ENCODE measurements at regions not wholly inside any gene's neighbourhood (a gene's known extent, or its start where the extent isn't known, plus 50 kb on each side); places are given as distances from the start of the nearest gene placed in this dataset.

DNA sequence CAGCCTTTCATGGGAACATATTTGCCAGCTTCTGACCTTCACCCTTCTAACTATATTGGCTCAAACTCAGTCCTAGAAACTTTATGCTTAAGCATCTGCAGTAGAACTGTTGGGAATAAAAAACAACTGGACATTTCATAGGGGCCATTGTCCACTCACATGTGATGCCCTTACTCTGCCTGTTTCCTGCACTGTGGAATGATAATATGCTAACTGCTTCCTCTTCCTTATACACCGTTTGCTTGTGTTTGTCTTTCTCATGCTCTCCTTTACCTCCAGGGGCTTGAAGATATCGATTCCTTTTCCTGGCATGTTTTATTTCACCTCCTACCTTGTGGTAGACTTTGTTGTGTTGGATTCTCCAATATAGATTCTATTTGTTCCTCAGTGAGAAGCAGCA is 333.0 kb upstream of the DDI1 start:
- TF ChIP-seq CTCF (IDR thresholded peaks at IDR 0.05): no peak
- Histone ChIP-seq H3K9me3 (no peaks in the 10 kb centered on the region), H3K4me1 (ENCODE audit: control insufficient read depth in 1 of 2, low read depth in 2 of 2) (peaks cover 8 to 14% of the 10 kb centered on the region in 2 donors), H3K36me3 (no peaks in the 10 kb centered on the region), H3K27ac (no peak overlapping the region), H3K27me3 (replicated peaks; ENCODE audit: insufficient read depth) (no peaks in the 10 kb centered on the region), H3K4me3 (no peak overlapping the region)
- ATAC-seq (ENCODE audit: insufficient number of reproducible peaks, low FRiP score, low read depth) (no peak), DNase-seq (ENCODE audit: low spot score) (no peak)

DNA sequence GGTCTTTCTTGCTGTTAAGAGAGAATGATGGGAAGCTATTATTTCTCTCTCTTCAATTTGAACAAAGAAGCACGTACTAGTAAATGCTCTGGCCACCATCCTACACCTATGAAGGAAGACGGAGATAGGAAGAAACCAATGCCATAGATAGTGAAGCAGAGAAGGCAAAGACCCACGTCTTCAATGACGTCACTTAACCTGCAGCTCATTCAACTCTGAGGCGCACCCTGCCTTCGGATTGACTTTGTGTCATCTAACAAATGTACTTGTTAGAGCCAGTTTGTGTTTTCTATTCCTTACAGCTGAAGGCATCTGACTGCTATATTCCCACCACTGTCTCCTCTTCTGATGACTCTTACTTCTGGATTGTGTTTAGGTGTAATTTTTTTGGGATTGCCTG is 332.5 kb upstream of the DDI1 start:
- no peak for DNase-seq (ENCODE audit: low spot score)
- Histone ChIP-seq H3K27me3 (replicated peaks; ENCODE audit: insufficient read depth) (no peaks in the 10 kb centered on the region), H3K36me3 (no peaks in the 10 kb centered on the region), H3K27ac (no peak overlapping the region), H3K4me1 (ENCODE audit: control insufficient read depth in 1 of 2, low read depth in 2 of 2) (peaks cover 8 to 14% of the 10 kb centered on the region in 2 donors), H3K4me3 (no peak overlapping the region), H3K9me3 (no peaks in the 10 kb centered on the region)
- no peak for TF ChIP-seq CTCF (IDR thresholded peaks at IDR 0.05)
- ATAC-seq (ENCODE audit: insufficient number of reproducible peaks, low FRiP score, low read depth): no peak

DNA sequence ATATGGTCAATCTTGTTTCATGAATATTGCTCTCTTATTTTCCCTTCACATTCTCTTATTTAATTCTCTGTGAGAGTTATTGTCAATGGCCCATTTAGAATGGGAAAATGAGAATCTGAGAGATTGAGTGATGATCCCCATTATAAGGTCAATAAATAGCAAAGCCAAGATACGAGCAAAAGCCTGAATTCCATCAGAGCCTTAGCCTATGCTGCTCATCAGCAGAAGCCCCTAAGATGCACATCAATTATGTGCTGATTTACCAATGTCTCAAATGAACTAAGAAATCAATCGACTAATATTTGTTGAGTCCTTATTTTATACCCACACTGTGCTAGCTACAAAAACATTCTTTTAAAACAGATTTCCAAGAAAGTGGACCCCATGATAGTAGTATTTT is 330.8 kb upstream of the DDI1 start:
- Histone ChIP-seq H3K36me3 (no peaks in the 10 kb centered on the region), H3K4me3 (no peak overlapping the region), H3K27me3 (replicated peaks; ENCODE audit: insufficient read depth) (no peaks in the 10 kb centered on the region), H3K27ac (no peak overlapping the region), H3K4me1 (ENCODE audit: control insufficient read depth in 1 of 2, low read depth in 2 of 2) (peaks cover 8 to 11% of the 10 kb centered on the region in 2 donors), H3K9me3 (no peaks in the 10 kb centered on the region)
- TF ChIP-seq CTCF (IDR thresholded peaks at IDR 0.05): no peak
- no peak for ATAC-seq (ENCODE audit: insufficient number of reproducible peaks, low FRiP score, low read depth)
- no peak for DNase-seq (ENCODE audit: low spot score)

- no peak for DNase-seq (ENCODE audit: low spot score)
- Histone ChIP-seq H3K4me3 (no peak overlapping the region), H3K4me1 (ENCODE audit: control insufficient read depth in 1 of 2, low read depth in 2 of 2) (no peaks in the 10 kb centered on the region), H3K27me3 (replicated peaks; ENCODE audit: insufficient read depth) (no peaks in the 10 kb centered on the region), H3K27ac (no peak overlapping the region), H3K36me3 (no peaks in the 10 kb centered on the region), H3K9me3 (no peaks in the 10 kb centered on the region)
- ATAC-seq (ENCODE audit: insufficient number of reproducible peaks, low FRiP score, low read depth): no peak
- no peak for TF ChIP-seq CTCF (IDR thresholded peaks at IDR 0.05)
Observed at GRCh38 chr11:103709371-103709770, 327.1 kb upstream of the DDI1 start.

DNA sequence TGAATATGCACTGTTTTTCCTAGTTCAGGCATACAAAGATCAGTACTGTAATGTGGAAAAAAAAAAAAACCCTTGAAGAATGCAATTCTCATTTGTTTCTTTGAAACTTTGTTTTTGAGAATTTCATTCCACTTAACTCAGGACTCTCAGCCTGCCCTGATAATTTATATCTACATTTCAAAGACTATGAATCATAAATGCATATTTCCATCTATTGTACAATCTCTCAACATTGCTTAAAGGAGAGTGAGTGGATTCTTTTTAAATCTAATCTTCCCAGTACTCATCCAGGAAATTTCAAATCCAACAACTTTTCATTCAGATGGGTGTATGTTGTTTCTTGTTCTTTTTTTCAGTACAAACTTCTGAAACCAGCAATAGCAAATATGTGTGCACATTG is 322.2 kb upstream of the DDI1 start:
- Histone ChIP-seq H3K27me3 (replicated peaks; ENCODE audit: insufficient read depth) (no peaks in the 10 kb centered on the region), H3K9me3 (no peaks in the 10 kb centered on the region), H3K4me1 (ENCODE audit: control insufficient read depth in 1 of 2, low read depth in 2 of 2) (no peaks in the 10 kb centered on the region), H3K27ac (no peak overlapping the region), H3K36me3 (no peaks in the 10 kb centered on the region), H3K4me3 (no peak overlapping the region)
- ATAC-seq (ENCODE audit: insufficient number of reproducible peaks, low FRiP score, low read depth) (no peak), DNase-seq (ENCODE audit: low spot score) (no peak)
- TF ChIP-seq CTCF (IDR thresholded peaks at IDR 0.05): no peak

Measured in thoracic aorta (tissue), 2 donors.